Small intestine (tissue), 7 donors: ENCODE measurements at regions not wholly inside any gene's neighbourhood (a gene's known extent, or its start where the extent isn't known, plus 50 kb on each side); places are given as distances from the start of the nearest gene placed in this dataset.

Source experiments
- DNase-seq, 2 donors: peaks; one replicate each; pipeline versions ENCODE4 v3.0.0 to v3.0.0-alpha.2; 2013
- FAIRE-seq: peaks from 2 replicates; lab custom pipeline; 2012; peaks lifted over from hg19 to GRCh38; lab: Jason Lieb, UNC
- H3K27ac ChIP-seq, 3 donors: one replicate each; pipeline ENCODE4 v1.5.1; 2013; ENCODE audit warnings: low read length in 2 of 3, mild to moderate bottlenecking in 2 of 3, control low read depth in 1 of 3, inconsistent platforms in 1 of 3, low read depth in 1 of 3, moderate library complexity in 1 of 3
- H3K27me3 ChIP-seq, 3 donors: one replicate each; pipeline ENCODE4 v1.6.1; 2013; ENCODE audit warnings: low read length in 3 of 3, inconsistent platforms in 1 of 3; ENCODE audit not compliant: control insufficient read depth in 3 of 3, insufficient read depth in 3 of 3
- H3K36me3 ChIP-seq, 3 donors: one replicate each; pipeline ENCODE4 v1.6.1; 2013; ENCODE audit warnings: low read length in 3 of 3, inconsistent platforms in 1 of 3, low read depth in 1 of 3, mild to moderate bottlenecking in 1 of 3, moderate library complexity in 1 of 3; ENCODE audit not compliant: control insufficient read depth in 3 of 3, insufficient read depth in 2 of 3
- H3K4me1 ChIP-seq, 3 donors: one replicate each; pipeline ENCODE4 v1.6.1; 2013; ENCODE audit warnings: low read length in 2 of 3, inconsistent platforms in 1 of 3, low read depth in 1 of 3, mild to moderate bottlenecking in 1 of 3, moderate library complexity in 1 of 3; ENCODE audit not compliant: control insufficient read depth in 3 of 3, insufficient read depth in 2 of 3
- H3K4me3 ChIP-seq, 3 donors: one replicate each; pipeline ENCODE4 v1.5.1; 2013; ENCODE audit warnings: low read length in 3 of 3, control low read depth in 1 of 3, inconsistent platforms in 1 of 3, low read depth in 1 of 3, mild to moderate bottlenecking in 1 of 3, moderate library complexity in 1 of 3
- H3K9me3 ChIP-seq, 2 donors: one replicate each; pipeline ENCODE4 v1.6.1; 2013; ENCODE audit warnings: low read depth in 1 of 2, low read length in 1 of 2; ENCODE audit not compliant: control insufficient read depth in 2 of 2, insufficient read depth in 1 of 2
- WGBS, 3 donors: extraction: QIAGEN DNeasy Blood & Tissue Kit; methylation state at CpG; one replicate each; pipeline ENCODE4 v1.1.7; 2013; 5-methylcytosine and 5-hydroxymethylcytosine counted together
- donor health status: healthy with polysubstance abuse.
- donor health status: control.
- donor health status: control.
- donor health status: Bipolar disorder and iron deficiency.
- donor health status: healthy.

GRCh38 chr3:72115307-72115706 is 330.4 kb upstream of the PROK2 start:
- H3K27ac ChIP-seq, result no peak overlapping the region
- FAIRE-seq (no peak), DNase-seq (no peak)
- no peaks in the 10 kb centered on the region for H3K27me3 ChIP-seq
- no peaks in the 10 kb centered on the region for H3K36me3 ChIP-seq
- H3K4me1 ChIP-seq, result peaks cover 0 to 3% (median 0%) of the 10 kb centered on the region in 3 donors
- peaks cover 0 to 12% of the 10 kb centered on the region in 2 donors for H3K9me3 ChIP-seq
- 93 to 95% (median 94%) methylated on average over 6 of the region's 6 CpGs for WGBS, 3 donors
- H3K4me3 ChIP-seq, result no peak overlapping the region

- WGBS, 3 donors, result 69 to 74% (median 73%) methylated on average over 5 of the region's 5 CpGs
- no peak for DNase-seq
- no peak for FAIRE-seq
Observed at GRCh38 chr3:72114773-72115172, 329.8 kb upstream of the PROK2 start.

GRCh38 chr3:72113964-72114363 is 329.0 kb upstream of the PROK2 start:
- no peak for FAIRE-seq
- Histone ChIP-seq H3K4me3 (no peak overlapping the region), H3K4me1 (peaks cover 0 to 3% (median 0%) of the 10 kb centered on the region in 3 donors), H3K27me3 (no peaks in the 10 kb centered on the region), H3K9me3 (peaks cover 0 to 12% of the 10 kb centered on the region in 2 donors), H3K27ac (no peak overlapping the region), H3K36me3 (no peaks in the 10 kb centered on the region)
- DNase-seq, result no peak
- WGBS, 3 donors, result 95 to 96% (median 96%) methylated on average over 3 of the region's 3 CpGs

More at GRCh38 chr3:72114773-72115172, 329.8 kb upstream of the PROK2 start:
- Histone ChIP-seq H3K36me3 (no peaks in the 10 kb centered on the region), H3K4me1 (peaks cover 0 to 3% (median 0%) of the 10 kb centered on the region in 3 donors), H3K9me3 (peaks cover 0 to 12% of the 10 kb centered on the region in 2 donors), H3K27me3 (no peaks in the 10 kb centered on the region), H3K4me3 (no peak overlapping the region), H3K27ac (no peak overlapping the region)

GRCh38 chr3:72113564-72113963 is 328.6 kb upstream of the PROK2 start:
- no peak overlapping the region for H3K4me3 ChIP-seq
- no peaks in the 10 kb centered on the region for H3K36me3 ChIP-seq
- H3K27ac ChIP-seq, result no peak overlapping the region
- DNase-seq, result no peak
- peaks cover 0 to 12% of the 10 kb centered on the region in 2 donors for H3K9me3 ChIP-seq
- peaks cover 0 to 3% (median 0%) of the 10 kb centered on the region in 3 donors for H3K4me1 ChIP-seq
- WGBS, 3 donors, result 79 to 95% (median 89%) methylated on average over 1 of the region's 1 CpG
- no peaks in the 10 kb centered on the region for H3K27me3 ChIP-seq
- no peak for FAIRE-seq

GRCh38 chr3:72112435-72112834 is 327.5 kb upstream of the PROK2 start:
- H3K4me3 ChIP-seq, result no peak overlapping the region
- no peaks in the 10 kb centered on the region for H3K27me3 ChIP-seq
- DNase-seq, result no peak
- no peak overlapping the region for H3K27ac ChIP-seq
- H3K4me1 ChIP-seq, result peaks cover 0 to 3% (median 0%) of the 10 kb centered on the region in 3 donors
- WGBS, 3 donors, result 79 to 89% (median 87%) methylated on average over 3 of the region's 3 CpGs
- no peaks in the 10 kb centered on the region for H3K36me3 ChIP-seq
- FAIRE-seq, result no peak
- H3K9me3 ChIP-seq, result peaks cover 0 to 9% of the 10 kb centered on the region in 2 donors

GRCh38 chr3:72111265-72112205 is 326.6 kb upstream of the PROK2 start:
- DNase-seq, result peak in 1 of 2 donors; percentile 32
- no peaks in the 10 kb centered on the region for H3K36me3 ChIP-seq
- peaks cover 0 to 3% (median 0%) of the 10 kb centered on the region in 3 donors for H3K4me1 ChIP-seq
- H3K9me3 ChIP-seq, result peaks cover 0 to 4% of the 10 kb centered on the region in 2 donors
- no peak for FAIRE-seq
- H3K27me3 ChIP-seq, result no peaks in the 10 kb centered on the region
- 23 to 55% (median 42%) methylated on average over 7 of the region's 7 CpGs for WGBS, 3 donors
- H3K27ac ChIP-seq, result no peak overlapping the region
- H3K4me3 ChIP-seq, result no peak overlapping the region

GRCh38 chr3:72109327-72110259 is 324.6 kb upstream of the PROK2 start:
- FAIRE-seq, result no peak
- WGBS, 3 donors, result 82 to 88% (median 85%) methylated on average over 17 of the region's 17 CpGs
- no peak overlapping the region for H3K4me3 ChIP-seq
- H3K27ac ChIP-seq, result no peak overlapping the region
- H3K4me1 ChIP-seq, result peaks cover 0 to 3% (median 0%) of the 10 kb centered on the region in 3 donors
- no peak for DNase-seq
- H3K36me3 ChIP-seq, result no peaks in the 10 kb centered on the region
- no peaks in the 10 kb centered on the region for H3K27me3 ChIP-seq
- no peaks in the 10 kb centered on the region for H3K9me3 ChIP-seq

GRCh38 chr3:72105306-72105705 is 320.4 kb upstream of the PROK2 start:
- Histone ChIP-seq H3K4me1 (peaks cover 0 to 13% (median 0%) of the 10 kb centered on the region in 3 donors), H3K9me3 (no peaks in the 10 kb centered on the region), H3K36me3 (no peaks in the 10 kb centered on the region), H3K4me3 (no peak overlapping the region), H3K27ac (no peak overlapping the region), H3K27me3 (peaks cover 0 to 29% (median 0%) of the 10 kb centered on the region in 3 donors)
- WGBS, 3 donors, result 63 to 75% (median 69%) methylated on average over 6 of the region's 6 CpGs
- FAIRE-seq (no peak), DNase-seq (no peak)
